ENCODE measurements at regions not wholly inside any gene's neighbourhood (a gene's known extent, or its start where the extent isn't known, plus 50 kb on each side); places are given as distances from the start of the nearest gene placed in this dataset.
"Not testable (repeated sequence)": the region's sequence is repeated elsewhere in the genome, so short reads cannot be mapped to it uniquely, and the experiment has no call there.

- FAIRE-seq, result not testable (repeated sequence)
These were observed 369.9 kb downstream of the ANAPC1 start for GRCh38 chr2:111514138-111514537.

DNA sequence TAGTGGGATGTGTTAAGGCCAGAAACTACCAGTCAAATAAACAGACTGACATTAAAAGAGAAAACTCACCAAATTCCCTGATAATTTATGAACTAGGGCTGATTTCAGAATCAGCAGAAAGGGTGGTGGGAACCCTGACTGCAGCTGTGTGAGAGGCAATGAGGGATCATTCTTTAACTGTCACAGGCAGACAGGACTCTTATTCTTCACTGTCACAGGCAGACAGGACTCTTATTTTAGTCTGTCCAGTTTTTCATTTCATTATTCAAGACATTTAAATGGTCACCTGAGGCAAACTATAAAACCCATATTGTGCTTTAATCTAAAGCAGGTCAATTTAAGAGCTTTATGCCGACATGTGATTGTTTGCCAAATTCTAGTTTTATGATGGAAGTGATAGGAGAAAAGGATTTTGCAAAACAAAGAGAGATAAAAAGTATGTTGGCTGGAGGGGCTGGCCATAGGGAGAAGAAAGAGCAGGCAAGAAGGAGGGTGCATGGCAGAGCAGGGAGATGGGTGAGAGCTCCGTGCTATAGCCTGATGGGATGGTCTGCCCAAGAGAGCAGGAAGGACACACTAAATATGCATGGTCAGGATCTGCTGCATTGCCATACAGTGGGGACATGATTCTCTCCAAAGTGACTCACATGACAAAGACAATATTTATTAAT lies 366.8 kb downstream of the ANAPC1 start:
- FAIRE-seq, result not testable (repeated sequence)

GRCh38 chr2:111517721-111518053 lies 366.3 kb downstream of the ANAPC1 start:
- FAIRE-seq, result not testable (repeated sequence)

DNA sequence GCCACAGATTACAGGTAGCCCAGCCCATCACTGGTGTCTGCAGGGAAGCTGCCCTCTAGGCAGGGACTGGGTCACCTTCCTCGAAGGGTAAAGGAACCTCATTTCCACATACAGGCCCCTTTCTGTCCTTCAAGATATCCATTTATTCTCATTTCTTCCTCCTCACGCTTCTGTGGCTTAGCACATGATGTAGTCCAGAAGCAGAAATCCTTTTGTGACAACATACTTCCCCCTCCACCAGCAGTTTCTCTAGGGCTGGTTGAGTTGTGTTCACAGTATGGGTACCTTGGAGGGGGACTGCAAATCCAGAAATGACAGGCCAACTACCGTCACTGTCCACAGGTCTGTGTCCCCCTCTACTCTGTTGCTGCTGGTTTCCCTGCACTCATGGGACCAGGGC lies 364.9 kb downstream of the ANAPC1 start:
- FAIRE-seq, result no peak

- FAIRE-seq, result no peak
These were observed 361.7 kb downstream of the ANAPC1 start for GRCh38 chr2:111522231-111522768.

GRCh38 chr2:111523009-111523408 lies 361.0 kb downstream of the ANAPC1 start:
- no peak for FAIRE-seq

DNA sequence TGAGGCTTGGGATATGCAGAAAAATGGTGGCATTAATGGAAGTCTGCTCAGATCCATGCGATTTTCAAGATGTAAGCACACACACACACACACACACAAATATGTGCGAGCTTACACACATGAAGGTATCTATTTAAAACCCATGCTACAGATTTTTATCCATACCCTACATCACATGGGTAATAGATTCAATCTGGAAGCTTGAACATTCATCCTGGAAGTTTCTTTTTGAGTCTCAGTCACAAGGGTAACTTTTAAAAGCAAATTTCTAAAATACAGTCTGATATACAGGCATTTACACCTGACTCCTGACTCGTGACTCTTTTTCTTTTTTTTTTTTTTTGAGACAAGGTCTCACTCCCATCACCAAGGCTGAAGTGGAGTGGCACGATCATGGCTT lies 359.0 kb downstream of the ANAPC1 start:
- FAIRE-seq, result not testable (repeated sequence)

- FAIRE-seq, result not testable (repeated sequence)
These were observed 357.9 kb downstream of the ANAPC1 start for GRCh38 chr2:111526041-111526639.

DNA sequence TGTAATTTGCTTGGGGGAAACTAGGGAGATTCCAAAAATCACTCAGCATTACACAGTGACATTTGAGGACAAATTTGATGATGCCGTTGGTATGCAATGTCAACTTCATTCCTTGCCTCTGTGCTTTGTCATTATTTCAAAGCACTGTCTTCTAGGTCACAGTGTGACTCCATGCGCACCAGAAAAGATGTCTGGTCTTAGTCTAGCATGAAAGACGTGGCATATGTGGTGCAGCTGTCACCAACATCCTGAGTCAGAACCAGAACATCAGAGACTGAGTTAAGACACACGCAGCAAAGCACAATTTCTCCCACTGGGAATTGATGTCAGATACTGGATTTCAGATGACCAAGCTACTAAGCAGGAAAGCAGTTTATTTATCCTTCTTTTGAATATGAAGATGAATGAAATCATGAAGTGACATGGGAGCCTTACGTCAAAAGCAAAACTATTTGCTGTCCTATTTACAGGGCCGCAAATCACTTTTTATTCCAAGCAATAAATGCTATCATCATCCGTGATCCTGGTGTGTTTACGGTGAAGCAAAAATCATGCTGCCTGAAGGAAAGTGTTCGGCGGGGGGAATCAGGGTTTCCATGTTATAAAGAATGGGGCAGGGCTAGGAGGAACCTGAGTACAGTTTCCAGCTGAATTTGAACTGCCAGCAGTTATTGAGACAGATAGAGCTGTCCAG lies 356.1 kb downstream of the ANAPC1 start:
- FAIRE-seq, result not testable (repeated sequence)

DNA sequence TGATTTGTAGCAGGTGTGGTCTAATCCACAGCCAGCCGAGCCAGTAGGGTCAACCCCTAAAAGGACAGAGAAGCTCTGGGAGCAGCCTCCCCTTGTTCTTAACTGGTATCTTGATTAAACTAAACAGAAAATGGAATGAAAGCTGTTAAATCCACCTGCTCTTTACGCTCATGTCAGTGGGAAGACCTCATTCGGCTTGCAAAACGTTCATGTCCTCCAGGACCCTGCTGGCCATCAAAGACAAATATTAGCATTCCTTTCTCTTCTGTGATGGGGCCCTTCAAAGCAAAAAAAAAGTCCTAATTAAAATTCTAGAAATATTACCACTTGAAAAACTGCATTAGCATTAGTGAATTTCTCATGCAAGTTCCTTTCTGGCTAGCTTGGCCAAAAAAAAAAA lies 355.0 kb downstream of the ANAPC1 start:
- FAIRE-seq, result not testable (repeated sequence)

GRCh38 chr2:111530239-111530965 lies 353.6 kb downstream of the ANAPC1 start:
- FAIRE-seq, result not testable (repeated sequence)

GRCh38 chr2:111532682-111533556 lies 351.1 kb downstream of the ANAPC1 start:
- not testable (repeated sequence) for FAIRE-seq

DNA sequence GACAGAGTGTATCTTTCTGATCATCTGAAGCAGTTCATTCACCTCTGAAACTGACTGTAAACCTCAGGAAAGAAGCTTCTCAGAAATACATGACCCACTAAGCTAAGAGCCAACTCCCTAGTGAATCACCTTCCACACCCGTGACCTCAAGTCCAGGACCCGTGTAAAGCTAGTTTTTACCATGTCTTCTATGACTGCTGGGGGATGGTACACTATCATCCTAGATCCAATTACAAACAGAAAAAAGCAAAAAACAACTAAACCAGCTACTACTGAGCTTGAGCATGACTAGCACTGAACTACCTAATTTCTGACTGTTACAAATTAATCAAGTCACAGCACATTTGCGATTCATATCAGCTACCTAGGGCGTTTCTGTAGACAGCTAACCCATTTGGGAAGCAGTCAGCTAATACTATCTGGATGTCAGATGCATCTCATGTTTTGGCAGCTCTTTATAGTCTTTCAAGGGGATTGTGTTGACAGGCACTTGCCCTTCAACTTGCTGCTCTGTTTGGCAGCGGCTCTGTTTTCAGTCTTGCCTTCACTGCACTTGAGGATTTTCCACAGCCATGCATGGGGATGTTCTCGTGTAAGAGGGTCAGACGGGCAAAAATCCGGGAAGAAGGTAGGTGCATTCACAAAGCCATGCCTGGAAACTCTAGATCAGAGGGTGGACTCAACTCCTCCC lies 350.3 kb downstream of the ANAPC1 start:
- not testable (repeated sequence) for FAIRE-seq

- FAIRE-seq, result no peak
These were observed 349.1 kb downstream of the ANAPC1 start for GRCh38 chr2:111534910-111535352.

GRCh38 chr2:111535404-111535803 lies 348.6 kb downstream of the ANAPC1 start:
- FAIRE-seq, result no peak

GRCh38 chr2:111537078-111537655 lies 346.8 kb downstream of the ANAPC1 start:
- no peak for FAIRE-seq

DNA sequence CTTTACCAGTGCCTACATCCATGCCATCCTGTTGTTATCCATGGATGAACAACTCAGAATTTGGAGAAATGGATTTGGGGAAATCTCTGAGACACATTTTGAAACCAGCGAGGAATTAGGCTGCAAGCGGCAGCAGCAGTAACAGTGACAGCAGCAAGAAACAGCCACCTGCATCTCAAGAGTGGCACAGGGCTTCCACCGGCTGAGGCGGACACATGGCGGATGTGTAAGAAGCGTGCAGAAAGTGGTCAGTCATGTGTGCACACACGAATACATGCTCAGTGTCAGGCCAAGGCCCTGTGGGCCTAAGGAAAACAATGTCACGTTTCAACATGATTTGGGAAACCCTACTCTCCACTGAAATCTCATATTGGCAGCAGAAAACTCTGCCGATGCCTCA lies 344.0 kb downstream of the ANAPC1 start:
- not testable (repeated sequence) for FAIRE-seq

DNA sequence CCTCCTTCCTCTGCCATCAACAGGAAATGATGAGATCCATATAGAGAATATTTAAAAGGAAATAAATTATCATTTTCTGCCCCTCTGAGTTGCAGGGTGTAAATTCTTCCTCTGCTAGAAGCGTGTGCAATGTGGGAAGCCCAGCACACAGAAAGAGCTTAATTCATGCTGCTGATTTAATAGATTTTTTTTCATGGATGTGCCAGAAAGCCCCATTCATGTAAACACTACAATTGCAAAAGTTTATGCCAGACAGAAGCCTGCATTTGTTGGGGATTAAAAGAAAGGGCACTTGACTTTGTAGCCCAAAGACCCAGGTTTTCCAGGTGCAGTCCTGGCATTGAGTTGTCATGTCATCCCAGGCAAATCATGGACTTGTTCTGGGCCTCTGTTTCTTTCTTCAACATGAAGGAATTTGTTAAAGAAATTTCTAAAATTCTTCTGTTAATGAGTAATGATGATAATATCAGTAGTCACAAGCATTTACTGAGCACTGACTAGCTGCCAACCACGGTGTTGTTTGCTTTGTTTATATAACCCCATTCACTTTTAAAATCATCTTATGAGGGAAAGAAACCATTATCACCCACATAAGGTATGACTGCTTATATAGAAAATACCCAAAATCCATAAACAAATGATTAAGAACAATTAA lies 341.7 kb downstream of the ANAPC1 start:
- FAIRE-seq, result not testable (repeated sequence)

GRCh38 chr2:111544006-111544405 lies 340.0 kb downstream of the ANAPC1 start:
- not testable (repeated sequence) for FAIRE-seq

DNA sequence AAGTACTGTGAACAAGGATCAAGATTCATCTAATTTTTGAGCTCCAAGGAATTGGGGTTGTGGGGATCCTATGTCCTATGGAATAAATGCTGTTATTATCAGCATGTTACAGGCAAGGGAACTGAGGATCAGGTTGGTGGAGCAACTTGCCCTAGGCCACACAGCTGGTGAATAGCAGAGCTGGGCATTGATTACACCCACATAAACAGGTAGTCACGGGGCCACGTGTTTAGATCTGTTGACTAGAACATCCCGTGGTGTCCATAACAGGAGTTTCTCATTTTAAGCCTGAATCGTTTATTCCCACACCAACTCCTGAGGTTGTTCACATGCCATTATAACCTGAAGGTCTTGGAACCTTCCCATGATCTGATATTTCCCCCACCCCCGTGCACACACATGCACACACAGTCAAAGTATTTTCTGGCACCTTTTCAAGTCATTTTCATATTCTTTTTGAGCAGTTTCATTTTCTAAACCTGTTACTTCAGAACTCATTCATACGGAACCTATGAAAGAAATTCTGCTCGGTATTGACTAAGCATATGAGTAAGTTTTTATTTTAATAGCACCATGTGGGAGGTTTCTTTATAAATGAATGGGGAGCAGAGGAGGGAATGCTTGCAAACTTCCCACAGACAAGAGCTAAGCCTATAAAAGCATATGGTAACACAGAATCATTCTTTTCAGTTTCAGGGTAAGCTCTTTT lies 338.1 kb downstream of the ANAPC1 start:
- FAIRE-seq, result not testable (repeated sequence)
